HFFc6 (cell line): ENCODE measurements at regions not wholly inside any gene's neighbourhood (a gene's known extent, or its start where the extent isn't known, plus 50 kb on each side); places are given as distances from the start of the nearest gene placed in this dataset.

Experiments
- DNase-seq: peaks from one replicate; pipeline ENCODE4 v3.0.0-alpha.2; 2018
- H3K27ac Mint-ChIP-seq: 2 replicates; pipeline ENCODE4 v1.8.0; 2020; ENCODE audit warnings: mild to moderate bottlenecking, mixed read lengths
- H3K27me3 Mint-ChIP-seq: 2 replicates; pipeline ENCODE4 v1.8.0; 2021; ENCODE audit warnings: mild to moderate bottlenecking, moderate library complexity, mixed read lengths; ENCODE audit not compliant: insufficient read depth
- H3K36me3 Mint-ChIP-seq: 2 replicates; pipeline ENCODE4 v1.8.0; 2021; ENCODE audit warnings: low read depth, mixed read lengths
- H3K4me1 Mint-ChIP-seq: 2 replicates; pipeline ENCODE4 v1.8.0; 2020; ENCODE audit warnings: low read depth, mixed read lengths
- H3K4me3 Mint-ChIP-seq: 2 replicates; pipeline ENCODE4 v1.8.0; 2020; ENCODE audit warnings: mild to moderate bottlenecking, moderate library complexity, mixed read lengths
- H3K9me3 Mint-ChIP-seq: 2 replicates; pipeline ENCODE4 v1.8.0; 2020; ENCODE audit warnings: mild to moderate bottlenecking, mixed read lengths
- CTCF ChIP-seq: fragments of 200-600 bp; sonication (generic); IDR thresholded peaks from 2 replicates; pipeline ENCODE4 v1.5.0; 2021; ENCODE audit warnings: antibody characterized with exemption, mild to moderate bottlenecking

GRCh38 chr13:72121466-72121865 is 254.5 kb upstream of the DACH1 start:
- no peak overlapping the region for H3K27ac Mint-ChIP-seq
- no peak for TF ChIP-seq CTCF
- H3K27me3 Mint-ChIP-seq, result peaks cover 1% of the 10 kb centered on the region; the same call in 1 of the 2 replicates
- no peaks in the 10 kb centered on the region for H3K36me3 Mint-ChIP-seq
- no peak for DNase-seq
- H3K4me1 Mint-ChIP-seq, result no peaks in the 10 kb centered on the region
- H3K9me3 Mint-ChIP-seq, result peaks cover 11% of the 10 kb centered on the region
- H3K4me3 Mint-ChIP-seq, result no peak overlapping the region

GRCh38 chr13:72120632-72121031 is 253.6 kb upstream of the DACH1 start:
- no peak for DNase-seq
- no peak for TF ChIP-seq CTCF
- Mint-ChIP-seq H3K27ac (no peak overlapping the region), H3K4me3 (no peak overlapping the region), H3K9me3 (peaks cover 8% of the 10 kb centered on the region), H3K4me1 (no peaks in the 10 kb centered on the region), H3K36me3 (no peaks in the 10 kb centered on the region), H3K27me3 (peaks cover 1% of the 10 kb centered on the region; the same call in 1 of the 2 replicates)

- H3K36me3 Mint-ChIP-seq, result no peaks in the 10 kb centered on the region
- H3K4me1 Mint-ChIP-seq, result no peaks in the 10 kb centered on the region
- H3K27me3 Mint-ChIP-seq, result no peaks in the 10 kb centered on the region
- no peaks in the 10 kb centered on the region; the same call in 1 of the 2 replicates for H3K9me3 Mint-ChIP-seq
- no peak for DNase-seq
- H3K27ac Mint-ChIP-seq, result no peak overlapping the region
- no peak for TF ChIP-seq CTCF
- H3K4me3 Mint-ChIP-seq, result no peak overlapping the region
Observed at GRCh38 chr13:72113931-72114330, 246.9 kb upstream of the DACH1 start.

GRCh38 chr13:72113076-72113475 is 246.1 kb upstream of the DACH1 start:
- no peak for DNase-seq
- Mint-ChIP-seq H3K36me3 (no peaks in the 10 kb centered on the region), H3K27ac (no peak overlapping the region), H3K27me3 (no peaks in the 10 kb centered on the region), H3K4me1 (no peaks in the 10 kb centered on the region), H3K4me3 (no peak overlapping the region), H3K9me3 (peaks cover under 1% of the 10 kb centered on the region; the same call in 1 of the 2 replicates)
- no peak for TF ChIP-seq CTCF

GRCh38 chr13:72112216-72112615 is 245.2 kb upstream of the DACH1 start:
- Mint-ChIP-seq H3K9me3 (peaks cover 6% of the 10 kb centered on the region; the same call in 1 of the 2 replicates), H3K4me1 (no peaks in the 10 kb centered on the region), H3K27me3 (no peaks in the 10 kb centered on the region), H3K36me3 (no peaks in the 10 kb centered on the region), H3K27ac (no peak overlapping the region), H3K4me3 (no peak overlapping the region)
- no peak for DNase-seq
- no peak for TF ChIP-seq CTCF

- no peak for DNase-seq
- no peak for TF ChIP-seq CTCF
- Mint-ChIP-seq H3K4me1 (no peaks in the 10 kb centered on the region), H3K4me3 (no peak overlapping the region), H3K9me3 (peaks cover 11% of the 10 kb centered on the region), H3K27me3 (peaks cover 2% of the 10 kb centered on the region; the same call in 1 of the 2 replicates), H3K27ac (no peak overlapping the region), H3K36me3 (no peaks in the 10 kb centered on the region)
Observed at GRCh38 chr13:72109863-72110262, 242.9 kb upstream of the DACH1 start.
